MCF 10A (cell line): ENCODE measurements at regions not wholly inside any gene's neighbourhood (a gene's known extent, or its start where the extent isn't known, plus 50 kb on each side); places are given as distances from the start of the nearest gene placed in this dataset.

ENCODE experiments used
- BruUV-seq: library from RNA; stranded (reverse); fragments of 400-500 nt; replicated peaks from 2 replicates; lab custom pipeline; 2021; lab: Mats Ljungman, UMichigan
- CTCF ChIA-PET: fragments of 300-600 bp; sonication (Branson Sonifier 250); formaldehyde crosslinking; extraction: SDS; loops from one replicate; lab custom pipeline; 2021; ENCODE audit warnings: antibody characterized with exemption, inconsistent platforms; lab: Yijun Ruan, JAX
- POLR2A ChIA-PET: fragments of 300-600, 350-650 bp; sonication (Branson Sonifier 250); formaldehyde crosslinking; extraction: SDS; loops from one replicate; lab custom pipeline; 2020; ENCODE audit warnings: antibody characterized with exemption, inconsistent platforms; lab: Yijun Ruan, JAX
- DNase-seq: peaks from one replicate; pipeline ENCODE4 v3.0.0-alpha.2; 2018; ENCODE audit not compliant: unreplicated experiment
- H3K27ac Mint-ChIP-seq: one replicate; pipeline ENCODE4 v1.8.0; 2022; ENCODE audit warnings: mild to moderate bottlenecking, low read depth, mixed read lengths; ENCODE audit not compliant: unreplicated experiment
- H3K27me3 Mint-ChIP-seq: one replicate; pipeline ENCODE4 v1.8.0; 2022; ENCODE audit warnings: mixed read lengths; ENCODE audit not compliant: insufficient read depth, unreplicated experiment
- H3K36me3 Mint-ChIP-seq: one replicate; pipeline ENCODE4 v1.8.0; 2022; ENCODE audit warnings: mild to moderate bottlenecking, moderate library complexity, mixed read lengths; ENCODE audit not compliant: insufficient read depth, unreplicated experiment
- H3K4me1 Mint-ChIP-seq: one replicate; pipeline ENCODE4 v1.8.0; 2022; ENCODE audit warnings: mixed read lengths; ENCODE audit not compliant: insufficient read depth, unreplicated experiment
- H3K4me3 Mint-ChIP-seq: one replicate; pipeline ENCODE4 v1.8.0; 2022; ENCODE audit warnings: mild to moderate bottlenecking, moderate library complexity, mixed read lengths; ENCODE audit not compliant: unreplicated experiment
- H3K9me3 Mint-ChIP-seq: one replicate; pipeline ENCODE4 v1.8.0; 2022; ENCODE audit warnings: mixed read lengths; ENCODE audit not compliant: unreplicated experiment
- CTCF ChIP-seq: fragments of 200-600 bp; IDR thresholded peaks from one replicate; pipeline ENCODE4 v1.8.0; 2022; ENCODE audit warnings: antibody characterized with exemption, mild to moderate bottlenecking; ENCODE audit not compliant: unreplicated experiment
- intact Hi-C: fragments of 100-400 bp; cut with micrococcal nuclease; formaldehyde crosslinking; loops from 2 replicates; pipeline ENCODE4 v1.14.1; 2022

- TF ChIP-seq CTCF: no peak
- CTCF ChIA-PET: no interaction called here
- no TSS peak for BruUV-seq
- no peaks in the 10 kb centered on the region for H3K4me1 Mint-ChIP-seq
- intact Hi-C loops: no loop called here
- H3K4me3 Mint-ChIP-seq: no peak overlapping the region
- H3K36me3 Mint-ChIP-seq: peaks cover 6% of the 10 kb centered on the region
- H3K27me3 Mint-ChIP-seq: peaks cover 39% of the 10 kb centered on the region
- H3K9me3 Mint-ChIP-seq: no peaks in the 10 kb centered on the region
- no peak overlapping the region for H3K27ac Mint-ChIP-seq
- DNase-seq: no peak
- POLR2A ChIA-PET: no interaction called here
Measured at GRCh38 chr9:96020792-96021550, 145.5 kb downstream of the ERCC6L2 start.

- Mint-ChIP-seq H3K4me1 (no peaks in the 10 kb centered on the region), H3K9me3 (no peaks in the 10 kb centered on the region), H3K36me3 (peaks cover 6% of the 10 kb centered on the region), H3K27ac (no peak overlapping the region), H3K4me3 (no peak overlapping the region), H3K27me3 (peaks cover 38% of the 10 kb centered on the region)
- no peak for DNase-seq
- ChIA-PET CTCF (no interaction called here), POLR2A (no interaction called here)
- intact Hi-C loops: no loop called here
- BruUV-seq: no TSS peak
- no peak for TF ChIP-seq CTCF
Measured at GRCh38 chr9:96020300-96020791, 144.9 kb downstream of the ERCC6L2 start.
